ENCODE measurements at regions not wholly inside any gene's neighbourhood (a gene's known extent, or its start where the extent isn't known, plus 50 kb on each side); places are given as distances from the start of the nearest gene placed in this dataset.

GRCh38 chr17:70276906-70277305, 107.6 kb downstream of the KCNJ2 start:
- H3K9me3 ChIP-seq (ENCODE audit: control insufficient read depth in 4 of 4, low read length in 3 of 4), result no peaks in the 10 kb centered on the region
- no peak for DNase-seq (ENCODE audit: low spot score)
- H3K36me3 ChIP-seq (ENCODE audit: control insufficient read depth in 4 of 4, insufficient read depth in 3 of 4, low read depth in 1 of 4, low read length in 3 of 4), result no peaks in the 10 kb centered on the region
- no peak overlapping the region for H3K27ac ChIP-seq (ENCODE audit: low read depth in 1 of 2, low read length in 2 of 2)
- WGBS, result 69% methylated on average over 2 of the region's 2 CpGs
- H3K4me3 ChIP-seq (ENCODE audit: low read depth in 1 of 3, low read length in 3 of 3), result no peak overlapping the region
- no peak for TF ChIP-seq CTCF (IDR thresholded peaks at IDR 0.05; ENCODE audit: low read depth, low read length, missing input control)
- TF ChIP-seq GABPA (IDR thresholded peaks at IDR 0.05 in 1 of 2, conservative IDR thresholded peaks at IDR 0.05 in 1 of 2), result no peak
- no peak for TF ChIP-seq REST (IDR thresholded peaks at IDR 0.05)
- no peak for TF ChIP-seq TAF1 (conservative IDR thresholded peaks at IDR 0.05)
- TF ChIP-seq FOXA1 (IDR thresholded peaks at IDR 0.05), result no peak
- TF ChIP-seq SP1 (IDR thresholded peaks at IDR 0.05), result no peak
- H3K4me1 ChIP-seq (ENCODE audit: control insufficient read depth in 4 of 4, insufficient read depth in 4 of 4, low read length in 3 of 4), result no peaks in the 10 kb centered on the region
- peaks cover 0 to 11% (median 1%) of the 10 kb centered on the region in 4 donors for H3K27me3 ChIP-seq (ENCODE audit: control insufficient read depth in 4 of 4, insufficient read depth in 4 of 4, low read length in 3 of 4)
- no peak overlapping the region for H3K9ac ChIP-seq (ENCODE audit: low read depth in 1 of 2, low read length in 2 of 2)

GRCh38 chr17:70278844-70279462, 109.6 kb downstream of the KCNJ2 start:
- no peaks in the 10 kb centered on the region for H3K36me3 ChIP-seq (ENCODE audit: control insufficient read depth in 4 of 4, insufficient read depth in 3 of 4, low read depth in 1 of 4, low read length in 3 of 4)
- H3K4me3 ChIP-seq (ENCODE audit: low read depth in 1 of 3, low read length in 3 of 3), result no peak overlapping the region
- H3K9me3 ChIP-seq (ENCODE audit: control insufficient read depth in 4 of 4, low read length in 3 of 4), result no peaks in the 10 kb centered on the region
- TF ChIP-seq NR2F2 (IDR thresholded peaks at IDR 0.05) (no peak), REST (IDR thresholded peaks at IDR 0.05) (no peak), HNF4G (IDR thresholded peaks at IDR 0.05) (no peak), RAD21 (IDR thresholded peaks at IDR 0.05) (no peak), ZBTB33 (IDR thresholded peaks at IDR 0.05) (no peak), TAF1 (conservative IDR thresholded peaks at IDR 0.05) (no peak)
- no peak overlapping the region for H3K9ac ChIP-seq (ENCODE audit: low read depth in 1 of 2, low read length in 2 of 2)
- H3K27ac ChIP-seq (ENCODE audit: low read depth in 1 of 2, low read length in 2 of 2), result no peak overlapping the region
- no peaks in the 10 kb centered on the region for H3K4me1 ChIP-seq (ENCODE audit: control insufficient read depth in 4 of 4, insufficient read depth in 4 of 4, low read length in 3 of 4)
- 61% methylated on average over 5 of the region's 5 CpGs for WGBS
- DNase-seq (ENCODE audit: low spot score), result no peak
- H3K27me3 ChIP-seq (ENCODE audit: control insufficient read depth in 4 of 4, insufficient read depth in 4 of 4, low read length in 3 of 4), result peaks cover 0 to 11% (median 1%) of the 10 kb centered on the region in 4 donors

Data from liver (tissue), 8 donors.